ENCODE measurements at regions not wholly inside any gene's neighbourhood (a gene's known extent, or its start where the extent isn't known, plus 50 kb on each side); places are given as distances from the start of the nearest gene placed in this dataset.

- FAIRE-seq (no peak), DNase-seq (no peak)
- intact Hi-C loops (cut with DNase I): no loop called here
- H3K9ac ChIP-seq (ENCODE audit: low read length in 3 of 3): no peak overlapping the region
- no peaks in the 10 kb centered on the region for H3K9me3 ChIP-seq (ENCODE audit: control insufficient read depth in 2 of 3, insufficient read depth in 1 of 3, low read length in 3 of 3)
- H3K36me3 ChIP-seq (ENCODE audit: control insufficient read depth in 2 of 3, insufficient read depth in 3 of 3, low read length in 3 of 3): no peaks in the 10 kb centered on the region
- H3K4me3 ChIP-seq (ENCODE audit: low read length in 3 of 3): no peak overlapping the region
- no peaks in the 10 kb centered on the region for H3K4me1 ChIP-seq (ENCODE audit: control insufficient read depth in 2 of 3, insufficient read depth in 2 of 3, low read depth in 1 of 3, low read length in 3 of 3)
- no peak for TF ChIP-seq CTCF (IDR thresholded peaks at IDR 0.05; ENCODE audit: borderline replicate concordance, extremely low read depth, insufficient read depth)
- no peak overlapping the region for H3K27ac ChIP-seq (ENCODE audit: low read depth in 2 of 2, low read length in 2 of 2)
- H3K27me3 ChIP-seq (ENCODE audit: control insufficient read depth, insufficient read depth, low read length): no peaks in the 10 kb centered on the region
These were observed 386.1 kb upstream of the LARGE1 start for GRCh38 chr22:34306361-34306760.

DNA sequence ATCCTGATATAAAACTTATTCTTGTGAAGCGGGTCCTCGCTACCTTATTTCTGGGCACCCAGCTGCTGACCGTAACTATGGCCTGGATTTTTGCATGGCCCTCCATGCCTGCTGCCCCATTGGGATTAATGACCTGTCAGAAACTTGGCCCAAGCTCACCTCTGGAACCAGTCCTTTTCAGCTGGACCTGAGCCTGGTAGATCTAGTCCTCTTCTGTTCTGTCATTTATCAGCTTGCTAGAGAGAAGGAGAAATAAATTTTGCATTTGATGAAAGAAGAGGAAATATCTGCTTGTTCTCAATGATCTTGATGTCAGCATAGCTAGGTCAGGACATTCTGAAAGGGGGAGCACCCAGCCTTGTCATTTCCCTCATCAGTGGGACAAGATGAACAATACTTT is 387.8 kb upstream of the LARGE1 start:
- no peaks in the 10 kb centered on the region for H3K9me3 ChIP-seq (ENCODE audit: control insufficient read depth in 2 of 3, insufficient read depth in 1 of 3, low read length in 3 of 3)
- intact Hi-C loops (cut with DNase I): no loop called here
- FAIRE-seq: no peak
- no peak overlapping the region for H3K9ac ChIP-seq (ENCODE audit: low read length in 3 of 3)
- no peaks in the 10 kb centered on the region for H3K36me3 ChIP-seq (ENCODE audit: control insufficient read depth in 2 of 3, insufficient read depth in 3 of 3, low read length in 3 of 3)
- H3K27ac ChIP-seq (ENCODE audit: low read depth in 2 of 2, low read length in 2 of 2): no peak overlapping the region
- no peak overlapping the region for H3K4me3 ChIP-seq (ENCODE audit: low read length in 3 of 3)
- no peaks in the 10 kb centered on the region for H3K4me1 ChIP-seq (ENCODE audit: control insufficient read depth in 2 of 3, insufficient read depth in 2 of 3, low read depth in 1 of 3, low read length in 3 of 3)
- TF ChIP-seq CTCF (IDR thresholded peaks at IDR 0.05; ENCODE audit: borderline replicate concordance, extremely low read depth, insufficient read depth): no peak
- H3K27me3 ChIP-seq (ENCODE audit: control insufficient read depth, insufficient read depth, low read length): no peaks in the 10 kb centered on the region
- no peak for DNase-seq

DNA sequence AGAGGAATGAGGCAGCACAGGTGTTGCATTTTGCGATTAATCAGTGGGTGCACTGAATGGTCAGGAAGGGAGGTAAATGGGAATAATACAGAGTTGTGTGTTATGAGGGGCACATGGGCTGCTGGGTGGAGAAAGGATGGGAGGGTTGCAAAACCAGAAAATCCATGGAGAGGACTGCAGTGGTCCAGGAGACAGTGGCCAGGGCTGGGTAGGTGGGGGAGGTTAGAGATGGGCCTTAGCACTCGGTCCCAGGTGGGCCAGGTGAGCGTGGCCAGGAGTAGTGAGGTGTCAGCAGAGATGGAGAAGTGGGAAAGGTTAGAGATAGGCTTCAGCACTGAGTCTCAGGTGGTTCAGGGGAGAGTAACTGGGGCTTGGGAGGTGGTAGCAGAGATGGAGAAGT is 399.1 kb upstream of the LARGE1 start:
- FAIRE-seq (no peak), DNase-seq (no peak)
- TF ChIP-seq CTCF (IDR thresholded peaks at IDR 0.05; ENCODE audit: borderline replicate concordance, extremely low read depth, insufficient read depth): no peak
- Histone ChIP-seq H3K4me1 (ENCODE audit: control insufficient read depth in 2 of 3, insufficient read depth in 2 of 3, low read depth in 1 of 3, low read length in 3 of 3) (no peaks in the 10 kb centered on the region), H3K27me3 (ENCODE audit: control insufficient read depth, insufficient read depth, low read length) (no peaks in the 10 kb centered on the region), H3K27ac (ENCODE audit: low read depth in 2 of 2, low read length in 2 of 2) (no peak overlapping the region), H3K4me3 (ENCODE audit: low read length in 3 of 3) (no peak overlapping the region), H3K36me3 (ENCODE audit: control insufficient read depth in 2 of 3, insufficient read depth in 3 of 3, low read length in 3 of 3) (no peaks in the 10 kb centered on the region), H3K9ac (ENCODE audit: low read length in 3 of 3) (no peak overlapping the region), H3K9me3 (ENCODE audit: control insufficient read depth in 2 of 3, insufficient read depth in 1 of 3, low read length in 3 of 3) (no peaks in the 10 kb centered on the region)
- intact Hi-C loops (cut with DNase I): no loop called here

- FAIRE-seq (no peak), DNase-seq (no peak)
These were observed 404.5 kb upstream of the LARGE1 start for GRCh38 chr22:34324763-34325162.

More at GRCh38 chr22:34324763-34325162, 404.5 kb upstream of the LARGE1 start:
- no peak for TF ChIP-seq CTCF (IDR thresholded peaks at IDR 0.05; ENCODE audit: borderline replicate concordance, extremely low read depth, insufficient read depth)
- Histone ChIP-seq H3K27me3 (ENCODE audit: control insufficient read depth, insufficient read depth, low read length) (no peaks in the 10 kb centered on the region), H3K27ac (ENCODE audit: low read depth in 2 of 2, low read length in 2 of 2) (no peak overlapping the region), H3K36me3 (ENCODE audit: control insufficient read depth in 2 of 3, insufficient read depth in 3 of 3, low read length in 3 of 3) (no peaks in the 10 kb centered on the region), H3K9me3 (ENCODE audit: control insufficient read depth in 2 of 3, insufficient read depth in 1 of 3, low read length in 3 of 3) (no peaks in the 10 kb centered on the region), H3K4me3 (ENCODE audit: low read length in 3 of 3) (no peak overlapping the region), H3K4me1 (ENCODE audit: control insufficient read depth in 2 of 3, insufficient read depth in 2 of 3, low read depth in 1 of 3, low read length in 3 of 3) (no peaks in the 10 kb centered on the region), H3K9ac (ENCODE audit: low read length in 3 of 3) (no peak overlapping the region)
- intact Hi-C loops (cut with DNase I): no loop called here
